T-cell (primary cell): ENCODE measurements at regions not wholly inside any gene's neighbourhood (a gene's known extent, or its start where the extent isn't known, plus 50 kb on each side); places are given as distances from the start of the nearest gene placed in this dataset.

ENCODE experiments used
- ATAC-seq, 4 experiments: fragments of 200-7000 bp in 3 of 4; fragments of 150-1000 bp in 1 of 4; cut with Tn5 transposase; replicated peaks in 1 of 4; 1 replicate in 3 of 4; 2 replicates in 1 of 4; pipeline ENCODE4 v1.10.0; 2021; ENCODE audit warnings: moderate library complexity in 3 of 4, mild to moderate bottlenecking in 2 of 4, moderate number of reproducible peaks in 1 of 4
- CTCF ChIA-PET, 2 donors: fragments of 300-600 bp; sonication (Branson Sonifier 250); formaldehyde crosslinking; loops; one replicate each; lab custom pipeline; 2022; ENCODE audit warnings: antibody characterized with exemption in 2 of 2; lab: Charles Lee
- POLR2A ChIA-PET, 2 donors: fragments of 300-600 bp; sonication (Branson Sonifier 250); formaldehyde crosslinking; loops; one replicate each; lab custom pipeline; 2022; ENCODE audit warnings: antibody characterized with exemption in 2 of 2; lab: Charles Lee
- DNase-seq, 35 experiments: peaks; one replicate each; pipeline versions ENCODE4 v3.0.0 to v3.0.0-alpha.2; 2013 to 2023
- H3K27ac ChIP-seq: one replicate; pipeline ENCODE4 v1.5.1; 2013; ENCODE audit warnings: low read length
- H3K27me3 ChIP-seq, 2 experiments: replicated peaks in 1 of 2; 1 replicate in 1 of 2; 2 replicates in 1 of 2; pipeline versions ENCODE4 v1.6.1 to v1.7.0; 2013; ENCODE audit warnings: low read length in 1 of 2, mixed read lengths in 1 of 2; ENCODE audit not compliant: control insufficient read depth in 2 of 2, insufficient read depth in 2 of 2; ENCODE audit errors: extremely low read depth in 1 of 2
- H3K36me3 ChIP-seq, 2 donors: 1 replicate in 1 of 2; 2 replicates in 1 of 2; pipeline versions ENCODE4 v1.6.1 to v1.7.0; 2013; ENCODE audit warnings: low read length in 1 of 2; ENCODE audit not compliant: control insufficient read depth in 2 of 2, insufficient read depth in 1 of 2; ENCODE audit errors: extremely low read depth in 1 of 2
- H3K4me1 ChIP-seq, 2 experiments: 1 replicate in 1 of 2; 2 replicates in 1 of 2; pipeline versions ENCODE4 v1.6.1 to v1.7.0; 2013; ENCODE audit warnings: low read length in 2 of 2, mixed read lengths in 1 of 2; ENCODE audit not compliant: insufficient read depth in 2 of 2, control insufficient read depth in 1 of 2; ENCODE audit errors: extremely low read depth in 1 of 2
- H3K4me3 ChIP-seq, 2 donors: 1 replicate in 1 of 2; 2 replicates in 1 of 2; pipeline versions ENCODE4 v1.5.1 to v1.7.0; 2013; ENCODE audit warnings: mild to moderate bottlenecking in 2 of 2, low read length in 1 of 2, moderate library complexity in 1 of 2; ENCODE audit not compliant: control insufficient read depth in 1 of 2; ENCODE audit errors: extremely low read depth in 1 of 2
- H3K9me3 ChIP-seq: 2 replicates; pipeline ENCODE4 v1.7.0; 2013
- H3K27ac Mint-ChIP-seq, 2 donors: one replicate each; pipeline ENCODE4 v1.8.0; 2020 to 2021; ENCODE audit warnings: mild to moderate bottlenecking in 2 of 2, mixed read lengths in 2 of 2
- H3K27me3 Mint-ChIP-seq, 2 donors: one replicate each; pipeline ENCODE4 v1.8.0; 2021 to 2022; ENCODE audit warnings: mixed read lengths in 2 of 2
- H3K36me3 Mint-ChIP-seq: one replicate; pipeline ENCODE4 v1.8.0; 2021; ENCODE audit warnings: mixed read lengths
- H3K4me1 Mint-ChIP-seq, 3 donors: one replicate each; pipeline ENCODE4 v1.8.0; 2020 to 2022; ENCODE audit warnings: mixed read lengths in 3 of 3, mild to moderate bottlenecking in 1 of 3
- H3K4me3 Mint-ChIP-seq, 3 donors: one replicate each; pipeline ENCODE4 v1.8.0; 2020 to 2022; ENCODE audit warnings: mild to moderate bottlenecking in 3 of 3, mixed read lengths in 3 of 3, moderate library complexity in 3 of 3
- H3K9me3 Mint-ChIP-seq, 3 donors: one replicate each; pipeline ENCODE4 v1.8.0; 2020 to 2022; ENCODE audit warnings: mixed read lengths in 3 of 3
- WGBS: methylation state at CpG from one replicate; pipeline ENCODE4 v1.1.5; 2013; ENCODE audit warnings: missing lambda C conversion rate; ENCODE audit not compliant: insufficient coverage; 5-methylcytosine and 5-hydroxymethylcytosine counted together

- no peaks in the 10 kb centered on the region for H3K9me3 ChIP-seq
- H3K9me3 Mint-ChIP-seq: no peaks in the 10 kb centered on the region
- no peak overlapping the region for H3K4me3 ChIP-seq
- H3K27ac ChIP-seq: no peak overlapping the region
- no peak overlapping the region for H3K4me3 Mint-ChIP-seq
- ChIA-PET POLR2A (no interaction called here), CTCF (no interaction called here)
- no peaks in the 10 kb centered on the region for H3K36me3 ChIP-seq
- no peaks in the 10 kb centered on the region for H3K36me3 Mint-ChIP-seq
- H3K27ac Mint-ChIP-seq: no peak overlapping the region
- H3K4me1 Mint-ChIP-seq: no peaks in the 10 kb centered on the region
- H3K27me3 Mint-ChIP-seq: peaks cover 3 to 11% of the 10 kb centered on the region in 2 donors
- DNase-seq (no peak), ATAC-seq (no peak)
- peaks cover 0 to 2% of the 10 kb centered on the region in 2 experiments for H3K27me3 ChIP-seq
- H3K4me1 ChIP-seq: no peaks in the 10 kb centered on the region
Observed at GRCh38 chr6:71029555-71029954, 72.7 kb upstream of the B3GAT2 start.

- Mint-ChIP-seq H3K27me3 (peaks cover 7 to 11% of the 10 kb centered on the region in 2 donors), H3K9me3 (no peaks in the 10 kb centered on the region), H3K4me1 (no peaks in the 10 kb centered on the region), H3K36me3 (no peaks in the 10 kb centered on the region), H3K27ac (no peak overlapping the region), H3K4me3 (no peak overlapping the region)
- Histone ChIP-seq H3K27me3 (peaks cover 0 to 2% of the 10 kb centered on the region in 2 experiments), H3K4me1 (no peaks in the 10 kb centered on the region), H3K27ac (no peak overlapping the region), H3K9me3 (no peaks in the 10 kb centered on the region), H3K4me3 (no peak overlapping the region), H3K36me3 (no peaks in the 10 kb centered on the region)
- ChIA-PET CTCF (no interaction called here), POLR2A (no interaction called here)
- DNase-seq (no peak), ATAC-seq (no peak)
- WGBS: 42% methylated on average over 2 of the region's 4 CpGs
Observed at GRCh38 chr6:71031912-71032311, 75.1 kb upstream of the B3GAT2 start.

GRCh38 chr6:71033171-71033570 is 76.3 kb upstream of the B3GAT2 start:
- no peaks in the 10 kb centered on the region for H3K9me3 Mint-ChIP-seq
- Histone ChIP-seq H3K27me3 (peaks cover 0 to 1% of the 10 kb centered on the region in 2 experiments), H3K36me3 (no peaks in the 10 kb centered on the region), H3K4me1 (no peaks in the 10 kb centered on the region), H3K9me3 (no peaks in the 10 kb centered on the region), H3K27ac (no peak overlapping the region), H3K4me3 (no peak overlapping the region)
- H3K4me1 Mint-ChIP-seq: no peaks in the 10 kb centered on the region
- no peak for DNase-seq
- WGBS: no CpG with 5 or more reads among the region's 1 CpG
- POLR2A ChIA-PET: no interaction called here
- H3K4me3 Mint-ChIP-seq: no peak overlapping the region
- H3K27me3 Mint-ChIP-seq: peaks cover 7 to 11% of the 10 kb centered on the region in 2 donors
- no peaks in the 10 kb centered on the region for H3K36me3 Mint-ChIP-seq
- ATAC-seq: no peak
- H3K27ac Mint-ChIP-seq: no peak overlapping the region
- CTCF ChIA-PET: no interaction called here

- H3K4me3 ChIP-seq: no peak overlapping the region
- no peak overlapping the region for H3K27ac Mint-ChIP-seq
- ATAC-seq: no peak
- DNase-seq: no peak
- peaks cover 10 to 11% of the 10 kb centered on the region in 2 donors for H3K27me3 Mint-ChIP-seq
- no peaks in the 10 kb centered on the region for H3K4me1 Mint-ChIP-seq
- no peaks in the 10 kb centered on the region for H3K9me3 ChIP-seq
- no peak overlapping the region for H3K27ac ChIP-seq
- no peaks in the 10 kb centered on the region for H3K36me3 Mint-ChIP-seq
- no peaks in the 10 kb centered on the region for H3K36me3 ChIP-seq
- 40% methylated on average over 2 of the region's 4 CpGs for WGBS
- no peaks in the 10 kb centered on the region for H3K4me1 ChIP-seq
- POLR2A ChIA-PET: no interaction called here
- CTCF ChIA-PET: no interaction called here
- H3K27me3 ChIP-seq: no peaks in the 10 kb centered on the region
- no peaks in the 10 kb centered on the region for H3K9me3 Mint-ChIP-seq
- no peak overlapping the region for H3K4me3 Mint-ChIP-seq
Observed at GRCh38 chr6:71033890-71034289, 77.0 kb upstream of the B3GAT2 start.

- no peak for DNase-seq
- Histone ChIP-seq H3K36me3 (no peaks in the 10 kb centered on the region), H3K4me3 (no peak overlapping the region), H3K4me1 (no peaks in the 10 kb centered on the region), H3K27ac (no peak overlapping the region), H3K9me3 (no peaks in the 10 kb centered on the region), H3K27me3 (no peaks in the 10 kb centered on the region)
- CTCF ChIA-PET: no interaction called here
- Mint-ChIP-seq H3K27ac (no peak overlapping the region), H3K4me1 (no peaks in the 10 kb centered on the region), H3K9me3 (no peaks in the 10 kb centered on the region), H3K36me3 (no peaks in the 10 kb centered on the region), H3K27me3 (peaks cover 10 to 11% of the 10 kb centered on the region in 2 donors), H3K4me3 (no peak overlapping the region)
- ATAC-seq: no peak
- WGBS: 100% methylated on average over 3 of the region's 4 CpGs
- POLR2A ChIA-PET: no interaction called here
Observed at GRCh38 chr6:71034563-71035345, 77.9 kb upstream of the B3GAT2 start.

- peaks cover 0 to 5% of the 10 kb centered on the region in 2 experiments for H3K27me3 ChIP-seq
- POLR2A ChIA-PET: no interaction called here
- DNase-seq (no peak), ATAC-seq (no peak)
- no peaks in the 10 kb centered on the region for H3K36me3 ChIP-seq
- Mint-ChIP-seq H3K27me3 (peaks cover 10 to 11% of the 10 kb centered on the region in 2 donors), H3K4me3 (no peak overlapping the region), H3K9me3 (no peaks in the 10 kb centered on the region), H3K27ac (no peak overlapping the region), H3K36me3 (no peaks in the 10 kb centered on the region), H3K4me1 (no peaks in the 10 kb centered on the region)
- H3K9me3 ChIP-seq: no peaks in the 10 kb centered on the region
- H3K27ac ChIP-seq: no peak overlapping the region
- CTCF ChIA-PET: no interaction called here
- H3K4me1 ChIP-seq: no peaks in the 10 kb centered on the region
- no peak overlapping the region for H3K4me3 ChIP-seq
Observed at GRCh38 chr6:71035871-71036270, 79.0 kb upstream of the B3GAT2 start.
